Skin epidermis (tissue), 12 donors: ENCODE measurements at regions not wholly inside any gene's neighbourhood (a gene's known extent, or its start where the extent isn't known, plus 50 kb on each side); places are given as distances from the start of the nearest gene placed in this dataset.

Source experiments
- H3K27ac ChIP-seq, 21 experiments: fragments of 200-600 bp; sonication (generic) in 11 of 21; one replicate each; pipeline ENCODE4 v1.5.0; 2020; ENCODE audit warnings: mild to moderate bottlenecking in 3 of 21, inconsistent platforms in 2 of 21, moderate library complexity in 2 of 21
- H3K4me3 ChIP-seq, 7 experiments: fragments of 200-600 bp; sonication (generic) in 2 of 7; one replicate each; pipeline ENCODE4 v1.5.0; 2020; ENCODE audit warnings: inconsistent platforms in 2 of 7, mild to moderate bottlenecking in 2 of 7, moderate library complexity in 1 of 7

DNA sequence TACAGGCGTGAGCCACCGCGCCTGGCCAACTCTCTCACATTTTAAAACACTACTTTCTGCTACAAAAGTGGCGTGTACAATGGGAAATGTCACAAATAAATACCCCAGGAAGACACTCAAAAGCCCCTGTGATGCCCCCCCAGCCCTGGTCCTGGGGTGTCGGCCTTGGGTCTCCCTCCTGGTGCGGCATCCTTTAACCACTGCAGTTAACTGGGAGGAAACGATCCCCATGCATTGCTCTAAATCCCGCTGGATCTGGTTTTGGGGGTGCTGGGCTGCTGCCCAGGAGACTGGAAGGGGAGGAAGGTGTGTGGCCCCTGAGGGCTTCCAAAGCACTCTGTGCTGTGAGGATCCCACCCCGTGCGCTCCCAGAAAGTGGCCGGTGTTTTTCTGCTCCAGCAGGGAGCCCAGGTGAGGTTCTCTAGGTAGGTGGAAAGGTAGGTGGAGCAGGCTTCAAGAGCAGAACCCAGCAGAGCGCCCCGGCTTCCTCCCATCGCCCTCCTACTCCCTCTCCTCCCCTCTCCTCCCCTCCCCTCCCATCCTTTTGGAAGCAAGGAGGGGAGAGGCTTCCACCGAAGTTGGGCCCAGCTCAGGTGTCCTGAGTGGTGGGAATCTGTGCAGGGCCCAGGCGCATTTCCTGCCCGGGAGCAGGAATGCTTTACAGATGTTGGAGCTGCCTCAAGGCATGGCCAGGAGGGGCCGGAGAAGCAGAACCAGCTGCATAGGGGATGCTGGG lies 363.3 kb downstream of the SEC14L1 start:
- H3K4me3 ChIP-seq: no peak overlapping the region
- no peak overlapping the region for H3K27ac ChIP-seq

DNA sequence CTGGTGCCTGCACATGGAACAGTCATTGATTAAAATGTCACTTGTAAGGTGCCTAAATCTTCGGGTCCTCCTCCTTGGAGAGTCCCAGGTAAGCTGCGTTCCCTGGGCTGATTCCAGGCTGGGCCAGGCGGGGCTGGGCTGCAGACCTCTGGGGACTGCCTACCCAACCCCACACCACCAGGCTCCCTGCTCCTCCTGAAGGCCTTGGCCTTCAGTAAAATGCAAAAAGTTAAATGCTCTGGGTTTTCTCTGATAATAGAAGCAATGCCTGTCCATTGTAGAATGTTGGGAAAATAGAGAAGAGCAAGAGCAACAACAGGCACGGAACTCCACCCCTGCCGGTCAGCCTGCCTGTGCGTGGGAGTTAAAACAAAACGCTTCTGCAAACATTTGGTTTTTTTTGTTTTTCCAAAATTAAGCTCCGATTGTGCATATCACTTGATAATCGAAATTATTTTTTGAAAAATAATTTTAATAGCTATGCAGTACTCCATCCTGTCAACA lies 363.9 kb downstream of the SEC14L1 start:
- no peak overlapping the region for H3K27ac ChIP-seq
- no peak overlapping the region for H3K4me3 ChIP-seq

DNA sequence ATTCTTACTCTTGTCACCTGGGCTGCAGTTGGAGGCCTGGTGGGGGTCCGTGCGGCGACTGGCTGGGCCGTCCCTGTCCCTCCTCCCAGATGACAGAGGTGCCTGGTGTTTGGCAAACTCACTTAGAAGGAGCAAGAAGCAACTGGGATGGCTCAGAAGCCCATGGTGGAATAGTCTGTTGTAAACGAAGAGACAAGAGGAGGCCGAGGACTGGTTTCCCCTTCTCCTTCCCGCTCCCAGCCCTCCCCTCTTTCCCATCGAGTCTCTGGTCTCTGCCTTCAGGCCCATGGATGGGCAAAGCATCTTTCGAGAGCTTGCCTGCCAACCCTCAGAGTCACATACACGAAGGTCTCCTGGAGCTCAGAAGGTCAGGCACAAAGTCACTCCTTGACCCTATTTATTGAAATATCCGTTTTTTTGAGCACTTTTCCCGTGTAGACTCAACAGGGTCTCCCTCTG lies 364.4 kb downstream of the SEC14L1 start:
- no peak overlapping the region for H3K4me3 ChIP-seq
- H3K27ac ChIP-seq: no peak overlapping the region

DNA sequence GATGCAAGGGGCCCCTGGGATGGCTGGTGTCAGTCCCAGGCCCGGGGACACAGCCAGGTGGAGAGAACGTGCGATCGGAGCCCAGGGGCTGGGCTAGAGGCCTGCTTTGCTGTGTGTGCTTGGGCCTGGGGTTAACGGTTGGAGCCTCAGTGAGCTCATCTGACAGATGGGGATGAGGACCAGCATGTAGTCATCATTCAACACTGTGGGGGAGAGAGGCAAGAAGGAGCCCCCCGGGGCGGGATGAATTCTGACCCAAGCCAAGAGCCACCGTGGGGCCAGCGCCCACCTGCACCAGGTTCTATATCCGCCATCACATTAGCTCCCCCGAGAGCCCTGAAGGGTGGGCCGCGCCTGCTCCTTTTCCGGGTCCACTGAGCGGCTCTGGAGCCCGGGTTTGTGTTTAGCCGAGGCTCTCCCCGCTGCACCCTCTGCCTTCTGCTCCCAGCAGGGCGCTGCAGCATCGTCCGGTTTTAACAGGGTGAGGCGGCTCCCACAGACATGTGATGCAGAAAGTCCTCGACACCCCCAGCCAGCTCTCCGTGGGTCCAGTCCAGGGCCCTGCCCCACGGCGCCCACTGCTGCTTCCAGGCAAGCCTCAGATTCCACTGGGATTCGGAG lies 365.7 kb downstream of the SEC14L1 start:
- H3K27ac ChIP-seq: no peak overlapping the region
- no peak overlapping the region for H3K4me3 ChIP-seq

GRCh38 chr17:77507111-77507885 lies 366.5 kb downstream of the SEC14L1 start:
- H3K27ac ChIP-seq: no peak overlapping the region
- no peak overlapping the region for H3K4me3 ChIP-seq

GRCh38 chr17:77508047-77508715 lies 367.4 kb downstream of the SEC14L1 start:
- H3K4me3 ChIP-seq: no peak overlapping the region
- no peak overlapping the region for H3K27ac ChIP-seq

DNA sequence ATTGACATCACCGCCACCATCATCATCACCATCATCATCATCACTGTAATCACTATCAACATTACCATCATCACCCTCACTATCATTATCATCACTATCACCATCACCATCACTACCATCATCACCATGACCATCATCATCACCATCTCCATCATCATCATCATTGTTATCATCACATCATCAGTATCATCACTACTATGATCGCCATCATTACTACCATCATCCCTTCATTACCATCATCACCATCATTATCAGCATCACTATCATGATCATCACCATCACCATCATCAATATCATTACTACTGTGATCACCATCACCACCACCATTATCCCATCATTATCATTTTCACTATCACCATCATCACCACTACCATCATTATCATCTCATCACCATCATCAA lies 368.3 kb downstream of the SEC14L1 start:
- Histone ChIP-seq H3K4me3 (no peak overlapping the region), H3K27ac (no peak overlapping the region)

GRCh38 chr17:77509599-77509998 lies 368.8 kb downstream of the SEC14L1 start:
- Histone ChIP-seq H3K27ac (no peak overlapping the region), H3K4me3 (no peak overlapping the region)

- Histone ChIP-seq H3K27ac (no peak overlapping the region), H3K4me3 (no peak overlapping the region)
Measured at GRCh38 chr17:77510133-77510796, 369.5 kb downstream of the SEC14L1 start.

GRCh38 chr17:77511514-77512061 lies 370.8 kb downstream of the SEC14L1 start:
- Histone ChIP-seq H3K27ac (no peak overlapping the region), H3K4me3 (no peak overlapping the region)

- H3K4me3 ChIP-seq: no peak overlapping the region
- H3K27ac ChIP-seq: no peak overlapping the region
Measured at GRCh38 chr17:77512062-77512946, 371.5 kb downstream of the SEC14L1 start.

- no peak overlapping the region for H3K4me3 ChIP-seq
- H3K27ac ChIP-seq: no peak overlapping the region
Measured at GRCh38 chr17:77513045-77513444, 372.3 kb downstream of the SEC14L1 start.

- Histone ChIP-seq H3K4me3 (no peak overlapping the region), H3K27ac (no peak overlapping the region)
Measured at GRCh38 chr17:77515227-77515626, 374.5 kb downstream of the SEC14L1 start.

DNA sequence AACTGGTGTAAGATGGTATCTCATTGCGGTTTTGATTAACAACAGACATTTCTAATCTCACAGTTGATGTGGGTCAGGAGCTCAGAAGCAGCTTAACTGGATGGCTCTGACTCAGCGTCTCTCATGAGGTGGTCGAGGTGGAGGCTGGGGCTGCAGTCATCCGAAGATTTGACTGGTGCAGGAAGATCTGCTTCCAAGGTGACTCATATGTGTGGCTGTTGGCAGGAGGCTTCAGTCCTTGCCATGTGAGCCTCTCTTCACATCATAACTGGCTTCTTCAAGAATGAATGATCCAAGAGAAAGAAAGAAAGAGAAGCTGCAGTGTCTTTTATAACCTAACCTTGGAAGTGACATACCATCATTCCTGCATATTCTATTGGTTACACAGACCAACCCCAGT lies 376.1 kb downstream of the SEC14L1 start:
- Histone ChIP-seq H3K4me3 (no peak overlapping the region), H3K27ac (no peak overlapping the region)

DNA sequence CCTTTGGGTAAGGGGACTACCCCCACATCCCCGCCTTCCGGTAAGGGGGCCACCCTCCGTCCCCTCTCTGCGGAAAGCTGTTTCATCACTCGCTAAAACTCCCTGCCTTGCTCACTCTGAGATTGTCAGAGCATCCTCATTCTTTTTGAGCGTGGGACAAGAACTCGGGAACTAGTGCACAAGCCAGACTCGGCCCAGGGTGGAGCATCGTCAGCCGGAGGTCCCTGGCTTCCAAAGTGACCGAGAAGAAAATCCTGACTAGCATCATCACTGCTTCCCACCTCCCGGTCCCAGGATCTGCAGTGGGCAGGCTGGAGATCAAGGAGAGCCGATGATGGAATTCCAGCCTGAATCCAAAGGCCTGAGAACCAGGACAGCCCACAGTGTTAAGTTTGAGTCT lies 380.3 kb downstream of the SEC14L1 start:
- H3K27ac ChIP-seq: no peak overlapping the region
- no peak overlapping the region for H3K4me3 ChIP-seq

- H3K4me3 ChIP-seq: no peak overlapping the region
- no peak overlapping the region for H3K27ac ChIP-seq
Measured at GRCh38 chr17:77523540-77523939, 382.8 kb downstream of the SEC14L1 start.

DNA sequence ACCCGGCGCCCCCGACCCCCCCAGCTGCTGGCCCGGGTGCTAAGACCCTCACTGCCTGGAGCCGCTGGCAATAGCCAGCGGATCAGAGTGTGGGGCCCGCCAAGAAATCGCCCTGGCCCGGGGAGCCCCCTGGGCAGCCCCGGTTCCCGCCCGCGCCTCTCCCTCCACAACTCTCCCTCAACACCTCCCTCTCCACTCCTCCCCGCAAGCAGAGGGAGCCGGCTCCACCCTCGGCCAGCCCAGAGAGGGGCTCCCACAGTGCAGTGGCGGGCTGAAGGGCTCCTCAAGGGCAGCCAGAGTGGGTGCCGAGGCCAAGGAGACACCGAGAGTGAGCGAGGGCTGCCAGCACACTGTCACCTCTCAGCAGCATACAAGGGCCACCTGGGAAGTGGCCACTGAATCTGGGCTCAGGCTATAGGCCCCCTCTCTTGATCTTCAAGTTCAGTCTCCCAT lies 385.5 kb downstream of the SEC14L1 start:
- Histone ChIP-seq H3K27ac (peak overlapping the region in 10 of 21 experiments; percentile 10 to 72 (median 46)), H3K4me3 (peak overlapping the region in 1 of 7 experiments; percentile 29)

DNA sequence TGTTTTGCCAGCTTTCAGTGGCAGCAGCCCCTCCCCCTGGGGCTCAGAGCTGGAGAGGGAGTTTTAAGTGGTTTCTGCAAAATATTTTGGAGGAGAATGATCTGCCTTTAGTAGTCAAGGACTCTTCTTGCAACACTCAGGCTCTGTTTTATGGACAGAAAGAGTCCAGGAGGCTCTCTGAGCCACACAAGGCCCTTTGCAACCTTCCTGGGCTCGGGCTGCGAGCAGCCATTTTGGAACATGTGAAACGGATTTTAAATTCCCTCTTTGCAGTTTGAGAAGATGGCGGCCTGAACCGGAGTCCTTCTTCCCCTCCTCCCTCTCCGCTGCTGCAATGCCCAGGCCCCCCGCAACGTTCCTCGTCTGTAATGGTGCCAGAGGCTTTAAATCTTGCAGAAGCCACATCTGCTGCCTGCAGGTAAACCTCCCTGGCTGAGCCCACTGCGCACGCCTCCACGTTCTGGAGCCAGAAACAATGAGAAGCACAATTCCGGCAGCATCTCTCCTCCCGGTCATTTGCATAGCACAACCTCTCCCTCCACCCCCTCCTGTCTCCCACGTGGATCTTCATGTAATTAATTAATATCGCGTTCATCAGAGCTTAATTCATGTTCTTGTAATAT lies 386.1 kb downstream of the SEC14L1 start:
- Histone ChIP-seq H3K4me3 (peak overlapping the region in 2 of 7 experiments; percentile 6 to 29), H3K27ac (peak overlapping the region in 10 of 21 experiments; percentile 10 to 72 (median 46))
